Kidney (tissue), 13 donors: ENCODE measurements at regions not wholly inside any gene's neighbourhood (a gene's known extent, or its start where the extent isn't known, plus 50 kb on each side); places are given as distances from the start of the nearest gene placed in this dataset.

ENCODE experiments used
- DNase-seq, 5 donors: peaks; one replicate each; pipeline ENCODE4 v3.0.0-alpha.2; 2013 to 2020
- FAIRE-seq: peaks from 2 replicates; lab custom pipeline; 2012; peaks lifted over from hg19 to GRCh38; lab: Jason Lieb, UNC
- H3K27ac ChIP-seq, 2 donors: one replicate each; pipeline ENCODE4 v1.7.0; 2013; ENCODE audit warnings: low read depth in 2 of 2, low read length in 2 of 2, inconsistent platforms in 1 of 2
- H3K27me3 ChIP-seq: one replicate; pipeline ENCODE4 v1.7.1; 2013; ENCODE audit warnings: low read length, inconsistent platforms; ENCODE audit not compliant: control insufficient read depth, insufficient read depth
- H3K36me3 ChIP-seq, 3 donors: one replicate each; pipeline versions ENCODE4 v1.7.0 to v1.7.1; 2013; ENCODE audit warnings: low read length in 3 of 3, control low read depth in 1 of 3, inconsistent platforms in 1 of 3; ENCODE audit not compliant: insufficient read depth in 3 of 3, control insufficient read depth in 2 of 3
- H3K4me1 ChIP-seq, 3 donors: one replicate each; pipeline versions ENCODE4 v1.7.0 to v1.7.1; 2013; ENCODE audit warnings: low read length in 3 of 3, inconsistent platforms in 1 of 3, low read depth in 1 of 3; ENCODE audit not compliant: control insufficient read depth in 2 of 3, insufficient read depth in 2 of 3
- H3K4me3 ChIP-seq, 3 donors: one replicate each; pipeline versions ENCODE4 v1.7.0 to v1.8.1; 2013; ENCODE audit warnings: low read length in 3 of 3, control low read depth in 1 of 3, inconsistent platforms in 1 of 3
- H3K9ac ChIP-seq, 3 donors: one replicate each; pipeline versions ENCODE4 v1.7.0 to v1.7.1; 2013; ENCODE audit warnings: low read length in 3 of 3, control low read depth in 1 of 3, inconsistent platforms in 1 of 3
- H3K9me3 ChIP-seq, 3 donors: one replicate each; pipeline versions ENCODE4 v1.7.0 to v1.7.1; 2013; ENCODE audit warnings: low read length in 3 of 3, control low read depth in 1 of 3, inconsistent platforms in 1 of 3; ENCODE audit not compliant: control insufficient read depth in 2 of 3, insufficient read depth in 1 of 3
- intact Hi-C: fragments of 100-400 bp; cut with DNase I; formaldehyde crosslinking; loops from one replicate; pipeline ENCODE4 v1.11.1; 2022
- TF ChIP-seq, protein P1 (sequence below): IDR thresholded peaks from 3 replicates; pipeline ENCODE4 v1.5.1; 2012; ENCODE audit warnings: mild to moderate bottlenecking, moderate library complexity, borderline replicate concordance; ENCODE audit not compliant: insufficient read depth; ENCODE audit errors: extremely low read depth
- donor health status: control.
- donor health status: control.
- donor health status: control.
- donor health status: control.
- donor health status: control.
- donor health status: DM: yes; HTN: yes; CAD: no.
- donor health status: Normal renal cell carcinoma (clear cell type).

DNA sequence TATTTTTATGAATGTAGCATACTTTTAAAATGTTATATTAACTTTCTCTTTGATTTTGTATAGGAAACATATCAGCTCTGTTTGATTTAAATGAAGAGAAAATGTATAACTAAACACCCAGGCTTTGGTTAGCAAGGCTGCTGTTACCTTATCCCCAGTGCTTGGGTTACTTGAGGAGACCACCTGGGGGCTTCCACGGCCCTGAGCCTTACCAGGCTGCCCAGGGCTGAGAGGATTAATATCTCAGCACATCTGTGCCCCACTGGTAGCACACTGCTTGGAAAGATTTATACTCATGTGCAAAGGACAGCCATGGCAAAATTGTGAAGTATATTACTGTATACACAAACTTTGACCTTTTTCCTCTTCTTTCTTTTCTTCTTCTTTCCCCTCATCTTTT lies 752.9 kb downstream of the RAPGEF2 start:
- Histone ChIP-seq H3K27ac (no peak overlapping the region), H3K4me3 (no peak overlapping the region), H3K4me1 (no peaks in the 10 kb centered on the region), H3K27me3 (no peaks in the 10 kb centered on the region), H3K9ac (no peak overlapping the region), H3K36me3 (no peaks in the 10 kb centered on the region), H3K9me3 (no peaks in the 10 kb centered on the region)
- intact Hi-C loops: no loop called here
- TF ChIP-seq, protein P1, sequence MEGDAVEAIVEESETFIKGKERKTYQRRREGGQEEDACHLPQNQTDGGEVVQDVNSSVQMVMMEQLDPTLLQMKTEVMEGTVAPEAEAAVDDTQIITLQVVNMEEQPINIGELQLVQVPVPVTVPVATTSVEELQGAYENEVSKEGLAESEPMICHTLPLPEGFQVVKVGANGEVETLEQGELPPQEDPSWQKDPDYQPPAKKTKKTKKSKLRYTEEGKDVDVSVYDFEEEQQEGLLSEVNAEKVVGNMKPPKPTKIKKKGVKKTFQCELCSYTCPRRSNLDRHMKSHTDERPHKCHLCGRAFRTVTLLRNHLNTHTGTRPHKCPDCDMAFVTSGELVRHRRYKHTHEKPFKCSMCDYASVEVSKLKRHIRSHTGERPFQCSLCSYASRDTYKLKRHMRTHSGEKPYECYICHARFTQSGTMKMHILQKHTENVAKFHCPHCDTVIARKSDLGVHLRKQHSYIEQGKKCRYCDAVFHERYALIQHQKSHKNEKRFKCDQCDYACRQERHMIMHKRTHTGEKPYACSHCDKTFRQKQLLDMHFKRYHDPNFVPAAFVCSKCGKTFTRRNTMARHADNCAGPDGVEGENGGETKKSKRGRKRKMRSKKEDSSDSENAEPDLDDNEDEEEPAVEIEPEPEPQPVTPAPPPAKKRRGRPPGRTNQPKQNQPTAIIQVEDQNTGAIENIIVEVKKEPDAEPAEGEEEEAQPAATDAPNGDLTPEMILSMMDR: no peak
- DNase-seq (no peak), FAIRE-seq (no peak)

DNA sequence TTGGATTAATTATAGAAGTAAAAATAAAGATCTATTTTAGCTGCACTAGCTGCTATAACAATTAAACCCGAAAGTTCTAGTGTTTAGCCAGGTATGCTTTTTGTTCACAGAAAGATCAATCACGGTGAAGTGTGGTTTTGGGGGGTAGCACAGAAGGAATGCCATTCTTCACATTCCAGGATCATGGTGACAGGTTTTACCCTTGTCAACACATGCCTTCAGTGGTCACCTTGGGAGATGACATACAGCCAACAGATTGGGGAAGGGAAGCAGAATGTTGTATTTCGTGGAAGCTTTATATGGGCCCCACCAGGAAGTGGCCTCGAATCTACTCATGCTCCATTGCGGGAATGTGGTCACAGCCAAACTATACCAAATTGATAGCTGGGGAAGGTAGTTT lies 753.6 kb downstream of the RAPGEF2 start:
- Histone ChIP-seq H3K4me3 (no peak overlapping the region), H3K36me3 (no peaks in the 10 kb centered on the region), H3K9ac (no peak overlapping the region), H3K27ac (no peak overlapping the region), H3K9me3 (no peaks in the 10 kb centered on the region), H3K4me1 (no peaks in the 10 kb centered on the region), H3K27me3 (no peaks in the 10 kb centered on the region)
- TF ChIP-seq, protein P1: no peak
- no peak for FAIRE-seq
- peak in 1 of 5 donors; percentile 2 for DNase-seq
- intact Hi-C loops: no loop called here

DNA sequence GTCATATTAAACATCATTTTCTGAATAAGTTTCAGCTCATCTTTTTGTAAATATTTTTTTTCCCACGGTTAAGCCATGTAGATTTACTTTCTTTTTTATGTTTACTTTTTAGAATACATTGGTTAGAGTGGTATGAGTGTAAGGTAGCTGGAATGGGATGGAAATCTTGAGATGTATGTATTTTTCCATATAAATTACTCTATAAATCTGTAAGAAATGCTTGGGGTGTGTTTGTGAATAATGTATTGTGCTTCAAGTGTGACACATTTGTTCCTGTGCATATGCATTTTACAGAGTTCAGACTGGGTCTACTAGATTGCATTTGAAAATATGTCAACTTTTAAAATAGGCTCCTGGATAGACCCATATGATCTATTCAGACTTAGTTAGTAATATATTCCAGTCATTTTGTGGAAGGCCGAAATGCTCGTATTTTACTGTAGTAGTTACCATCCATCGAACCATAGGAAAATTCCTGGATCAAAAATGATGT lies 756.8 kb downstream of the RAPGEF2 start:
- no peaks in the 10 kb centered on the region for H3K4me1 ChIP-seq
- FAIRE-seq: no peak
- TF ChIP-seq, protein P1: no peak

DNA sequence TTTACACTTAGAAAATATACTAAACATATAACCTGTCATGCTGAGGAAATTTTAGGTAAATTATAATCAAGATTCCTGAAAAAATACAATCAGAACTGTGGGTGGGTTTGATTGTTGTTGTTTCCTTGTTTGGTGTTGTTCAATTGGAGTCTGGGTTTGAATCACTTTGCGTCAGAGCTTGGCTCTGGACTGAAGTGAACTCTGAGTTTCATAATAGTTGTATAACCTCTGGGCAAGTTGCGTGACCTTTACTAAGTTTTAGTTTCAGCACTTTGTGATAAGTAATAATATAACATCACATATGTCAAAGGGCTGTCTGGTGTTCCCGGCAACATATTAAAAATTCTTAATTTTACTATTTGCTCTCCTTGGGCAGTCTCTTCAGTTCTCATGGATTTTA lies 758.1 kb downstream of the RAPGEF2 start:
- TF ChIP-seq, protein P1: no peak
- Histone ChIP-seq H3K4me1 (no peaks in the 10 kb centered on the region), H3K9me3 (no peaks in the 10 kb centered on the region), H3K27me3 (no peaks in the 10 kb centered on the region), H3K27ac (no peak overlapping the region), H3K4me3 (no peak overlapping the region), H3K36me3 (no peaks in the 10 kb centered on the region), H3K9ac (no peak overlapping the region)
- DNase-seq (no peak), FAIRE-seq (no peak)
- intact Hi-C loops: no loop called here

More for the DNA sequence above, 756.8 kb downstream of the RAPGEF2 start:
- Histone ChIP-seq H3K4me3 (no peak overlapping the region), H3K27me3 (no peaks in the 10 kb centered on the region), H3K36me3 (no peaks in the 10 kb centered on the region), H3K27ac (no peak overlapping the region), H3K9ac (no peak overlapping the region), H3K9me3 (no peaks in the 10 kb centered on the region)
- no peak for DNase-seq
- intact Hi-C loops: no loop called here
